ENCODE measurements at regions not wholly inside any gene's neighbourhood (a gene's known extent, or its start where the extent isn't known, plus 50 kb on each side); places are given as distances from the start of the nearest gene placed in this dataset.

DNA sequence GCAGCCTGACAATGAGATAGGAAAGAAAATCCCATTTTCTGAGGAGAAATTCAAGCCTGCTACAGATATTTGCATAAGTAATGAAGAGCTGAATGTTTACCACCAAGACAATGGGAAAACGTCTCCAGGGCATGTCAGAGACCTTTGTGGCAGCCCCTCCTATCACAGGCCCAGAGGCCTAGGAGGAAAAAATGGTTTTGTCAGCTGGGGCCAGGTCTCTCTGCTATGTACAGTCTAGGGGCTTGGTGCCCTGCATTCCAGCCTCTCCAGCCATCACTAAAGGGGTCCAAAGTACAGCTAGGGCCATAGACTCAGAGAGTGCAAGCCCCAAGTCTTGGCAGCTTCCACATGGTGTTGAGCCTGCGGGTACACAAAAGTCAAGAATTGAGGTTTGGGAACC is 361.6 kb upstream of the ANXA10 start (continued):
- TF ChIP-seq AKNA (CRISPR knock-in tag; IDR thresholded peaks at IDR 0.05; ENCODE audit: borderline replicate concordance) = no peak
- TF ChIP-seq, protein P1, sequence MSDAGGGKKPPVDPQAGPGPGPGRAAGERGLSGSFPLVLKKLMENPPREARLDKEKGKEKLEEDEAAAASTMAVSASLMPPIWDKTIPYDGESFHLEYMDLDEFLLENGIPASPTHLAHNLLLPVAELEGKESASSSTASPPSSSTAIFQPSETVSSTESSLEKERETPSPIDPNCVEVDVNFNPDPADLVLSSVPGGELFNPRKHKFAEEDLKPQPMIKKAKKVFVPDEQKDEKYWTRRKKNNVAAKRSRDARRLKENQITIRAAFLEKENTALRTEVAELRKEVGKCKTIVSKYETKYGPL (CRISPR knock-in tag; IDR thresholded peaks at IDR 0.05) = no peak
- no peak for TF ChIP-seq ZNF841 (CRISPR knock-in tag; IDR thresholded peaks at IDR 0.05; ENCODE audit: borderline replicate concordance)
- TF ChIP-seq IKZF1 (IDR thresholded peaks at IDR 0.05) = no peak
- no peak for TF ChIP-seq ZMAT5 (CRISPR knock-in tag; IDR thresholded peaks at IDR 0.05; ENCODE audit: borderline replicate concordance, low read depth)

GRCh38 chr4:167745024-167745687 is 347.2 kb upstream of the ANXA10 start:
- BruUV-seq (replicated peaks) = no TSS peak
- ATAC-seq (no peak), DNase-seq (ENCODE audit: low spot score) (no peak), FAIRE-seq (no peak)
- no peaks in the 10 kb centered on the region for H3K79me2 ChIP-seq (ENCODE audit: insufficient read depth, low read length)
- H3K27ac ChIP-seq (ENCODE audit: extremely low read length, insufficient read depth, low read length) = no peak overlapping the region
- ChIA-PET CTCF (ENCODE audit: low intra/inter-chr PET ratio, low total read pairs) (no interaction called here), POLR2A (no interaction called here)
- H2AFZ ChIP-seq (ENCODE audit: low read length) = no peak overlapping the region
- H4K20me1 ChIP-seq (ENCODE audit: insufficient read depth, low read length) = no peaks in the 10 kb centered on the region
- in situ Hi-C loops (cut with HindIII; ENCODE audit: extremely low pct_ligation_motif_present, low pct_unique_long_range_greater_than_20kb) (no loop called here), intact Hi-C loops (cut with micrococcal nuclease; ENCODE audit: unreplicated experiment) (no loop called here)
- TF ChIP-seq MBNL3 (CRISPR knock-in tag; conservative IDR thresholded peaks at IDR 0.05) = no peak
- TF ChIP-seq MEIS2 (CRISPR knock-in tag; IDR thresholded peaks at IDR 0.05) = no peak
- TF ChIP-seq ZFP36L2 (CRISPR knock-in tag; IDR thresholded peaks at IDR 0.05) = no peak
- no peak for TF ChIP-seq GTF2F1 (IDR thresholded peaks at IDR 0.05; ENCODE audit: low read length)
- 0% methylated on average over 6 of the region's 6 CpGs for WGBS (ENCODE audit: low lambda C conversion rate)
- H3K4me1 ChIP-seq (ENCODE audit: insufficient read depth, low read length) = no peaks in the 10 kb centered on the region
- no peak overlapping the region for H3K9ac ChIP-seq (ENCODE audit: insufficient read depth, low read depth, low read length)
- H3K36me3 ChIP-seq (replicated peaks in 1 of 2; ENCODE audit: control insufficient read depth in 1 of 2, insufficient read depth in 2 of 2, low read length in 2 of 2) = no peaks in the 10 kb centered on the region
- H3K9me3 ChIP-seq (ENCODE audit: low read length) = peaks cover 58% of the 10 kb centered on the region
- H3K4me2 ChIP-seq (ENCODE audit: low read depth, low read length) = no peak overlapping the region
- H3K27me3 ChIP-seq (ENCODE audit: control insufficient read depth in 1 of 2, insufficient read depth in 2 of 2, low read length in 2 of 2) = no peaks in the 10 kb centered on the region; a peak in 1 of 5 replicates
- H3K4me3 ChIP-seq (replicated peaks in 1 of 3; ENCODE audit: insufficient read depth in 1 of 3, low read depth in 2 of 3, low read length in 3 of 3) = no peak overlapping the region

Measured in HepG2 (cell line).